Upper lobe of left lung (tissue), 6 donors: ENCODE measurements at regions not wholly inside any gene's neighbourhood (a gene's known extent, or its start where the extent isn't known, plus 50 kb on each side); places are given as distances from the start of the nearest gene placed in this dataset.

Experiments used
- ATAC-seq, 2 donors: fragments of 200-7000 bp; cut with Tn5 transposase; one replicate each; pipeline ENCODE4 v1.9.1; 2022; ENCODE audit warnings: mild to moderate bottlenecking in 2 of 2, moderate library complexity in 2 of 2; ENCODE audit not compliant: low FRiP score in 2 of 2
- DNase-seq, 2 donors: peaks; one replicate each; pipeline ENCODE4 v3.0.0-alpha.2; 2019 to 2020
- H3K27ac ChIP-seq, 4 donors: fragments of 200-600 bp; sonication (generic); one replicate each; pipeline ENCODE4 v1.5.1; 2016 to 2019
- H3K27me3 ChIP-seq, 4 donors: fragments of 200-600 bp; sonication (generic); one replicate each; pipeline ENCODE4 v1.5.1; 2017 to 2019
- H3K36me3 ChIP-seq, 4 donors: fragments of 200-600 bp; sonication (generic); one replicate each; pipeline ENCODE4 v1.5.1; 2016 to 2019
- H3K4me1 ChIP-seq, 4 donors: fragments of 200-600 bp; sonication (generic); one replicate each; pipeline ENCODE4 v1.5.1; 2018 to 2019
- H3K4me3 ChIP-seq, 4 donors: fragments of 200-600 bp; sonication (generic); one replicate each; pipeline ENCODE4 v1.5.1; 2017 to 2019; ENCODE audit warnings: mild to moderate bottlenecking in 2 of 4, moderate library complexity in 1 of 4
- H3K9me3 ChIP-seq, 4 donors: fragments of 200-600 bp; sonication (generic); one replicate each; pipeline ENCODE4 v1.5.1; 2018 to 2019
- CTCF ChIP-seq, 6 experiments: fragments of 450-650 bp in 4 of 6; fragments of 200-600 bp in 2 of 6; sonication (generic) in 2 of 6; IDR thresholded peaks; one replicate each; pipeline ENCODE4 v1.5.1; 2016 to 2019; ENCODE audit warnings: antibody characterized with exemption in 6 of 6
- EP300 ChIP-seq, 4 donors: sonication (generic); formaldehyde crosslinking; IDR thresholded peaks; one replicate each; pipeline ENCODE4 v1.5.1; 2017; ENCODE audit warnings: antibody characterized with exemption in 4 of 4, control low read depth in 2 of 4
- POLR2A ChIP-seq, 4 donors: fragments of 450-650 bp; IDR thresholded peaks; one replicate each; pipeline ENCODE4 v1.5.1; 2016 to 2017; ENCODE audit warnings: antibody characterized with exemption in 4 of 4, mild to moderate bottlenecking in 2 of 4
- POLR2AphosphoS5 ChIP-seq, 2 donors: sonication (generic); formaldehyde crosslinking; IDR thresholded peaks; one replicate each; pipeline ENCODE4 v1.5.1; 2017; ENCODE audit warnings: antibody characterized with exemption in 2 of 2
- WGBS, 2 donors: methylation state at CpG; one replicate each; pipeline ENCODE4 v1.1.5; 2017 to 2018; 5-methylcytosine and 5-hydroxymethylcytosine counted together
- donor health status: DM: no; HTN: no; CAD: no; lungs with moderate emphysema.
- donor health status: DM: no; HTN: yes; CAD: no; lungs with severe emphysema.

GRCh38 chr1:234878288-234878687 lies 250.3 kb downstream of the TOMM20 start:
- no peak for TF ChIP-seq CTCF (IDR thresholded peaks at IDR 0.05)
- no peak for TF ChIP-seq EP300 (IDR thresholded peaks at IDR 0.05)
- TF ChIP-seq POLR2A (IDR thresholded peaks at IDR 0.05): no peak
- TF ChIP-seq POLR2AphosphoS5 (IDR thresholded peaks at IDR 0.05): no peak
- DNase-seq: peak in 1 of 2 donors; percentile 61
- no peaks in the 10 kb centered on the region for H3K36me3 ChIP-seq
- no peaks in the 10 kb centered on the region for H3K9me3 ChIP-seq
- no peak overlapping the region for H3K4me3 ChIP-seq
- WGBS, 2 donors: 80 to 89% methylated on average over 11 to 12 of the region's 12 CpGs
- no peak for ATAC-seq
- peaks cover 15 to 37% (median 31%) of the 10 kb centered on the region in 4 donors for H3K4me1 ChIP-seq
- H3K27ac ChIP-seq: no peak overlapping the region
- no peaks in the 10 kb centered on the region for H3K27me3 ChIP-seq

GRCh38 chr1:234877761-234878160 lies 250.9 kb downstream of the TOMM20 start:
- TF ChIP-seq POLR2AphosphoS5 (IDR thresholded peaks at IDR 0.05): no peak
- Histone ChIP-seq H3K36me3 (no peaks in the 10 kb centered on the region), H3K4me1 (peaks cover 15 to 37% (median 31%) of the 10 kb centered on the region in 4 donors), H3K4me3 (no peak overlapping the region), H3K9me3 (no peaks in the 10 kb centered on the region), H3K27me3 (no peaks in the 10 kb centered on the region), H3K27ac (peak overlapping the region in 1 of 4 donors; percentile 83)
- ATAC-seq (no peak), DNase-seq (no peak)
- 94 to 95% methylated on average over 7 of the region's 7 CpGs for WGBS, 2 donors

GRCh38 chr1:234875953-234876855 lies 252.4 kb downstream of the TOMM20 start:
- peak overlapping the region; percentile 46 to 89 (median 78) for H3K27ac ChIP-seq
- peaks cover 15 to 37% (median 31%) of the 10 kb centered on the region in 4 donors for H3K4me1 ChIP-seq
- TF ChIP-seq POLR2A (IDR thresholded peaks at IDR 0.05): peak in 1 of 4 donors; percentile 28
- no peak for TF ChIP-seq CTCF (IDR thresholded peaks at IDR 0.05)
- TF ChIP-seq EP300 (IDR thresholded peaks at IDR 0.05): peak in 1 of 4 donors; percentile 84
- peak; percentile 40 to 57 for TF ChIP-seq POLR2AphosphoS5 (IDR thresholded peaks at IDR 0.05)
- ATAC-seq (peak; percentile 58 to 80), DNase-seq (peak; percentile 67 to 86)
- no peaks in the 10 kb centered on the region for H3K9me3 ChIP-seq
- H3K27me3 ChIP-seq: no peaks in the 10 kb centered on the region
- H3K36me3 ChIP-seq: no peaks in the 10 kb centered on the region
- no peak overlapping the region for H3K4me3 ChIP-seq
- 43 to 52% methylated on average over 15 of the region's 15 CpGs for WGBS, 2 donors

- H3K27ac ChIP-seq: peak overlapping the region; percentile 46 to 89 (median 78)
- no peaks in the 10 kb centered on the region for H3K27me3 ChIP-seq
- H3K4me3 ChIP-seq: no peak overlapping the region
- no peaks in the 10 kb centered on the region for H3K9me3 ChIP-seq
- TF ChIP-seq CTCF (IDR thresholded peaks at IDR 0.05) (no peak), EP300 (IDR thresholded peaks at IDR 0.05) (peak in 3 of 4 donors; percentile 60 to 94 (median 69)), POLR2AphosphoS5 (IDR thresholded peaks at IDR 0.05) (peak; percentile 16 to 72), POLR2A (IDR thresholded peaks at IDR 0.05) (peak in 1 of 4 donors; percentile 32)
- ATAC-seq (peak; percentile 32 to 83), DNase-seq (peak; percentile 62 to 93)
- WGBS, 2 donors: 69 to 79% methylated on average over 17 of the region's 17 CpGs
- H3K4me1 ChIP-seq: peaks cover 15 to 37% (median 31%) of the 10 kb centered on the region in 4 donors
- H3K36me3 ChIP-seq: no peaks in the 10 kb centered on the region
Observed at GRCh38 chr1:234875328-234875952, 253.2 kb downstream of the TOMM20 start.
